ENCODE measurements at regions not wholly inside any gene's neighbourhood (a gene's known extent, or its start where the extent isn't known, plus 50 kb on each side); places are given as distances from the start of the nearest gene placed in this dataset.

- TF ChIP-seq TAF1 (IDR thresholded peaks at IDR 0.05; ENCODE audit: borderline replicate concordance, insufficient read depth, low read length) (no peak), POLR2AphosphoS5 (IDR thresholded peaks at IDR 0.05; ENCODE audit: low read depth, low read length) (no peak), REST (IDR thresholded peaks at IDR 0.05; ENCODE audit: insufficient read depth in 1 of 2, low read depth in 2 of 2, low read length in 2 of 2) (no peak), SIN3A (IDR thresholded peaks at IDR 0.05; ENCODE audit: borderline replicate concordance, insufficient read depth, low read length) (no peak), FOXP2 (optimal IDR thresholded peaks at IDR 0.05; ENCODE audit: borderline replicate concordance, extremely low read depth, extremely low read length, insufficient read depth) (no peak)
These were observed 172.1 kb upstream of the GLI2 start for GRCh38 chr2:120563616-120564015.

Data from PFSK-1 (cell line).